Activated T-cell treated with anti-CD3 and anti-CD28 coated beads, Interleukin-2, amount 50 U/mL, for 4 hours (primary cell): ENCODE measurements at regions not wholly inside any gene's neighbourhood (a gene's known extent, or its start where the extent isn't known, plus 50 kb on each side); places are given as distances from the start of the nearest gene placed in this dataset.

Experiments used
- ATAC-seq, 2 donors: fragments of 200-7000 bp; cut with Tn5 transposase; one replicate each; pipeline ENCODE4 v1.10.0; 2021
- DNase-seq: peaks from one replicate; pipeline ENCODE4 v3.0.0-alpha.2; 2020
- H3K27me3 Mint-ChIP-seq: one replicate; pipeline ENCODE4 v1.8.0; 2021; ENCODE audit warnings: low read depth, mixed read lengths
- H3K36me3 Mint-ChIP-seq: one replicate; pipeline ENCODE4 v1.8.0; 2022; ENCODE audit warnings: mixed read lengths; ENCODE audit not compliant: insufficient read depth
- H3K4me1 Mint-ChIP-seq: one replicate; pipeline ENCODE4 v1.8.0; 2021; ENCODE audit warnings: low read depth, mixed read lengths
- H3K4me3 Mint-ChIP-seq: one replicate; pipeline ENCODE4 v1.8.0; 2021; ENCODE audit warnings: mild to moderate bottlenecking, moderate library complexity, mixed read lengths
- H3K9me3 Mint-ChIP-seq: one replicate; pipeline ENCODE4 v1.8.0; 2021; ENCODE audit warnings: mixed read lengths

- Mint-ChIP-seq H3K9me3 (no peaks in the 10 kb centered on the region), H3K4me3 (no peak overlapping the region), H3K4me1 (peaks cover 43% of the 10 kb centered on the region), H3K36me3 (peaks cover 2% of the 10 kb centered on the region), H3K27me3 (no peaks in the 10 kb centered on the region)
- DNase-seq (no peak), ATAC-seq (no peak)
These were observed 51.4 kb upstream of the IER3 start for GRCh38 chr6:30795549-30796293.
